Thyroid gland (tissue), 4 donors: ENCODE measurements at regions not wholly inside any gene's neighbourhood (a gene's known extent, or its start where the extent isn't known, plus 50 kb on each side); places are given as distances from the start of the nearest gene placed in this dataset.

Source experiments
- DNase-seq, 2 donors: peaks; one replicate each; pipeline ENCODE4 v3.0.0-alpha.2; 2019
- H3K27ac ChIP-seq, 3 donors: fragments of 200-600 bp; sonication (generic); 1 replicate in 2 of 3; 2 replicates in 1 of 3; pipeline ENCODE4 v1.5.1; 2016 to 2019; ENCODE audit warnings: mild to moderate bottlenecking in 1 of 3, moderate library complexity in 1 of 3
- H3K27me3 ChIP-seq: fragments of 200-600 bp; sonication (generic); one replicate; pipeline ENCODE4 v1.5.1; 2019
- H3K36me3 ChIP-seq, 2 donors: fragments of 200-600 bp; sonication (generic); one replicate each; pipeline ENCODE4 v1.5.1; 2016 to 2019
- H3K4me1 ChIP-seq, 2 donors: fragments of 200-600 bp; sonication (generic); one replicate each; pipeline ENCODE4 v1.5.1; 2017 to 2019
- H3K4me3 ChIP-seq, 3 donors: fragments of 200-600 bp; sonication (generic); replicated peaks in 1 of 3; 1 replicate in 2 of 3; 2 replicates in 1 of 3; pipeline ENCODE4 v1.5.1; 2016; ENCODE audit warnings: mild to moderate bottlenecking in 1 of 3
- H3K9me3 ChIP-seq: fragments of 200-600 bp; sonication (generic); one replicate; pipeline ENCODE4 v1.5.1; 2017
- POLR2A ChIP-seq, 2 donors: fragments of 450-650 bp; IDR thresholded peaks; one replicate each; pipeline ENCODE4 v1.6.1; 2017; ENCODE audit warnings: antibody characterized with exemption in 2 of 2, mild to moderate bottlenecking in 2 of 2, moderate library complexity in 1 of 2
- WGBS, 2 donors: methylation state at CpG; one replicate each; pipeline ENCODE4 v1.1.5; 2017; 5-methylcytosine and 5-hydroxymethylcytosine counted together
- intact Hi-C: fragments of 100-400 bp; cut with DNase I; formaldehyde crosslinking; loops from one replicate; pipeline ENCODE4 v1.15.1; 2023
- TF ChIP-seq, protein P1 (sequence below), 6 experiments: fragments of 200-600 bp in 3 of 6; fragments of 450-650 bp in 3 of 6; sonication (generic) in 3 of 6; IDR thresholded peaks; one replicate each; pipeline ENCODE4 v1.5.1; 2016 to 2019; ENCODE audit warnings: antibody characterized with exemption in 6 of 6, mild to moderate bottlenecking in 2 of 6, inconsistent platforms in 1 of 6, moderate library complexity in 1 of 6

GRCh38 chr12:87897662-87898061 is 131.5 kb downstream of the C12orf50 start:
- DNase-seq, result no peak
- no peak for TF ChIP-seq POLR2A (IDR thresholded peaks at IDR 0.05)
- TF ChIP-seq, protein P1, sequence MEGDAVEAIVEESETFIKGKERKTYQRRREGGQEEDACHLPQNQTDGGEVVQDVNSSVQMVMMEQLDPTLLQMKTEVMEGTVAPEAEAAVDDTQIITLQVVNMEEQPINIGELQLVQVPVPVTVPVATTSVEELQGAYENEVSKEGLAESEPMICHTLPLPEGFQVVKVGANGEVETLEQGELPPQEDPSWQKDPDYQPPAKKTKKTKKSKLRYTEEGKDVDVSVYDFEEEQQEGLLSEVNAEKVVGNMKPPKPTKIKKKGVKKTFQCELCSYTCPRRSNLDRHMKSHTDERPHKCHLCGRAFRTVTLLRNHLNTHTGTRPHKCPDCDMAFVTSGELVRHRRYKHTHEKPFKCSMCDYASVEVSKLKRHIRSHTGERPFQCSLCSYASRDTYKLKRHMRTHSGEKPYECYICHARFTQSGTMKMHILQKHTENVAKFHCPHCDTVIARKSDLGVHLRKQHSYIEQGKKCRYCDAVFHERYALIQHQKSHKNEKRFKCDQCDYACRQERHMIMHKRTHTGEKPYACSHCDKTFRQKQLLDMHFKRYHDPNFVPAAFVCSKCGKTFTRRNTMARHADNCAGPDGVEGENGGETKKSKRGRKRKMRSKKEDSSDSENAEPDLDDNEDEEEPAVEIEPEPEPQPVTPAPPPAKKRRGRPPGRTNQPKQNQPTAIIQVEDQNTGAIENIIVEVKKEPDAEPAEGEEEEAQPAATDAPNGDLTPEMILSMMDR (IDR thresholded peaks at IDR 0.05), result no peak
- 88 to 89% methylated on average over 3 of the region's 3 CpGs for WGBS, 2 donors
- Histone ChIP-seq H3K4me1 (no peaks in the 10 kb centered on the region), H3K4me3 (no peak overlapping the region), H3K9me3 (no peaks in the 10 kb centered on the region), H3K27ac (no peak overlapping the region), H3K36me3 (no peaks in the 10 kb centered on the region), H3K27me3 (no peaks in the 10 kb centered on the region)
- intact Hi-C loops, result no loop called here

- peak overlapping the region in 1 of 3 donors; percentile 3 for H3K4me3 ChIP-seq
- H3K27ac ChIP-seq, result no peak overlapping the region
- WGBS, 2 donors, result 17 to 22% methylated on average over 3 of the region's 3 CpGs
- H3K36me3 ChIP-seq, result no peaks in the 10 kb centered on the region
- no peaks in the 10 kb centered on the region for H3K4me1 ChIP-seq
- no peaks in the 10 kb centered on the region for H3K27me3 ChIP-seq
- H3K9me3 ChIP-seq, result no peaks in the 10 kb centered on the region
- no peak for DNase-seq
- intact Hi-C loops, result no loop called here
- TF ChIP-seq, protein P1 (IDR thresholded peaks at IDR 0.05), result no peak
- TF ChIP-seq POLR2A (IDR thresholded peaks at IDR 0.05), result no peak
Measured at GRCh38 chr12:87883806-87884205, 145.4 kb downstream of the C12orf50 start.

DNA sequence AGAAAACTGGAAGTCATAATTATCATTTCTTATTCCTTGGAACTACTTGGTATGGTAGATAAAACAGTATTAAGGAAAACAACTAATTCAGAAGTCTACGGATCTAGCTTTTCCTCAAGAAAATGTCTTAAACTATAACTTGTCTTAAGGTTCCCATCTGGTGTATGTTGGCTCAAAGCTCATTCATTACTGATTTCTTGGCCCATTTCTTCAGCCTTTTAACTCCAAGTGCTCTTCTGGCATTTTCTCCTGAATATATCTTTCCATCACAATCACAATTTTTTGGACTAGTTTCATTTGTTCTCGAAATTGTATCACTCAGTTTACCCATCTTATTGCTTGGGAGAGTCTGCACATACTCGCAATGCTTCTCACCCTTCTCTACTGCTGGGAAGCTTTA is 150.1 kb downstream of the C12orf50 start:
- no peak overlapping the region for H3K4me3 ChIP-seq
- no peaks in the 10 kb centered on the region for H3K4me1 ChIP-seq
- no peak for DNase-seq
- no peaks in the 10 kb centered on the region for H3K27me3 ChIP-seq
- intact Hi-C loops, result no loop called here
- WGBS, 2 donors, result 54 to 61% methylated on average over 3 of the region's 3 CpGs
- no peaks in the 10 kb centered on the region for H3K9me3 ChIP-seq
- no peaks in the 10 kb centered on the region for H3K36me3 ChIP-seq
- no peak for TF ChIP-seq POLR2A (IDR thresholded peaks at IDR 0.05)
- TF ChIP-seq, protein P1 (IDR thresholded peaks at IDR 0.05), result no peak
- no peak overlapping the region for H3K27ac ChIP-seq

GRCh38 chr12:87870493-87871460 is 158.4 kb downstream of the C12orf50 start:
- WGBS, 2 donors, result 85 to 93% methylated on average over 4 of the region's 4 CpGs
- Histone ChIP-seq H3K27ac (no peak overlapping the region), H3K9me3 (no peaks in the 10 kb centered on the region), H3K36me3 (no peaks in the 10 kb centered on the region), H3K27me3 (no peaks in the 10 kb centered on the region), H3K4me3 (no peak overlapping the region), H3K4me1 (no peaks in the 10 kb centered on the region)
- no peak for TF ChIP-seq POLR2A (IDR thresholded peaks at IDR 0.05)
- TF ChIP-seq, protein P1 (IDR thresholded peaks at IDR 0.05), result no peak
- intact Hi-C loops, result no loop called here
- no peak for DNase-seq

GRCh38 chr12:87870061-87870460 is 159.1 kb downstream of the C12orf50 start:
- no peak for DNase-seq
- Histone ChIP-seq H3K4me3 (no peak overlapping the region), H3K36me3 (no peaks in the 10 kb centered on the region), H3K4me1 (no peaks in the 10 kb centered on the region), H3K9me3 (no peaks in the 10 kb centered on the region), H3K27me3 (no peaks in the 10 kb centered on the region), H3K27ac (no peak overlapping the region)
- TF ChIP-seq, protein P1 (IDR thresholded peaks at IDR 0.05), result no peak
- no peak for TF ChIP-seq POLR2A (IDR thresholded peaks at IDR 0.05)
- intact Hi-C loops, result no loop called here
